Nephron progenitor cell (in vitro differentiated cells): ENCODE measurements at regions not wholly inside any gene's neighbourhood (a gene's known extent, or its start where the extent isn't known, plus 50 kb on each side); places are given as distances from the start of the nearest gene placed in this dataset.

ENCODE experiments used
- DNase-seq: peaks from one replicate; pipeline ENCODE4 v3.0.0; 2021
- H3K27ac Mint-ChIP-seq: 2 replicates; pipeline ENCODE4 v1.8.0; 2021; ENCODE audit warnings: mild to moderate bottlenecking, moderate library complexity, mixed read lengths
- H3K27me3 Mint-ChIP-seq: 2 replicates; pipeline ENCODE4 v1.8.0; 2021; ENCODE audit warnings: mild to moderate bottlenecking, low read depth, mixed read lengths; ENCODE audit not compliant: poor library complexity
- H3K36me3 Mint-ChIP-seq: 2 replicates; pipeline ENCODE4 v1.8.0; 2021; ENCODE audit warnings: low read depth, mixed read lengths
- H3K4me1 Mint-ChIP-seq: 2 replicates; pipeline ENCODE4 v1.8.0; 2021; ENCODE audit warnings: mixed read lengths
- H3K4me3 Mint-ChIP-seq: 2 replicates; pipeline ENCODE4 v1.8.0; 2021; ENCODE audit warnings: mild to moderate bottlenecking, moderate library complexity, mixed read lengths
- H3K9me3 Mint-ChIP-seq: 2 replicates; pipeline ENCODE4 v1.8.0; 2021; ENCODE audit warnings: mild to moderate bottlenecking, moderate library complexity, mixed read lengths
- CTCF ChIP-seq: fragments of 200-600 bp; sonication (generic); IDR thresholded peaks from 2 replicates; pipeline ENCODE4 v1.5.0; 2021; ENCODE audit warnings: antibody characterized with exemption

- Mint-ChIP-seq H3K27ac (no peak overlapping the region), H3K36me3 (no peaks in the 10 kb centered on the region), H3K4me3 (no peak overlapping the region), H3K27me3 (peaks cover 3% of the 10 kb centered on the region), H3K9me3 (peaks cover 18% of the 10 kb centered on the region), H3K4me1 (no peaks in the 10 kb centered on the region)
- no peak for TF ChIP-seq CTCF
- no peak for DNase-seq
These were observed 634.2 kb downstream of the TSN start for GRCh38 chr2:122389694-122390093.

- H3K27me3 Mint-ChIP-seq, result peaks cover 3% of the 10 kb centered on the region
These were observed 635.0 kb downstream of the TSN start for GRCh38 chr2:122390406-122390805.

GRCh38 chr2:122391726-122392125 lies 636.3 kb downstream of the TSN start:
- TF ChIP-seq CTCF, result no peak
- Mint-ChIP-seq H3K9me3 (peaks cover 18% of the 10 kb centered on the region), H3K36me3 (no peaks in the 10 kb centered on the region), H3K4me3 (no peak overlapping the region), H3K27me3 (peaks cover 3% of the 10 kb centered on the region), H3K4me1 (no peaks in the 10 kb centered on the region), H3K27ac (no peak overlapping the region)
- DNase-seq, result no peak

More at GRCh38 chr2:122390406-122390805, 635.0 kb downstream of the TSN start:
- DNase-seq, result no peak
- Mint-ChIP-seq H3K27ac (no peak overlapping the region), H3K4me3 (no peak overlapping the region), H3K36me3 (no peaks in the 10 kb centered on the region), H3K4me1 (no peaks in the 10 kb centered on the region), H3K9me3 (peaks cover 18% of the 10 kb centered on the region)
- no peak for TF ChIP-seq CTCF

GRCh38 chr2:122395687-122396086 lies 640.2 kb downstream of the TSN start:
- peaks cover 3% of the 10 kb centered on the region for H3K27me3 Mint-ChIP-seq
- DNase-seq, result no peak
- H3K36me3 Mint-ChIP-seq, result no peaks in the 10 kb centered on the region
- no peaks in the 10 kb centered on the region for H3K4me1 Mint-ChIP-seq
- TF ChIP-seq CTCF, result no peak
- no peaks in the 10 kb centered on the region for H3K9me3 Mint-ChIP-seq
- no peak overlapping the region for H3K27ac Mint-ChIP-seq
- H3K4me3 Mint-ChIP-seq, result no peak overlapping the region

- peaks cover 11% of the 10 kb centered on the region for H3K9me3 Mint-ChIP-seq
- DNase-seq, result no peak
- no peaks in the 10 kb centered on the region for H3K36me3 Mint-ChIP-seq
- H3K4me3 Mint-ChIP-seq, result no peak overlapping the region
- H3K4me1 Mint-ChIP-seq, result no peaks in the 10 kb centered on the region
- peaks cover 4% of the 10 kb centered on the region for H3K27me3 Mint-ChIP-seq
- no peak for TF ChIP-seq CTCF
- no peak overlapping the region for H3K27ac Mint-ChIP-seq
These were observed 655.8 kb downstream of the TSN start for GRCh38 chr2:122411231-122411630.

GRCh38 chr2:122412360-122412759 lies 656.9 kb downstream of the TSN start:
- no peak for DNase-seq
- Mint-ChIP-seq H3K27me3 (peaks cover 4% of the 10 kb centered on the region), H3K4me3 (no peak overlapping the region), H3K36me3 (no peaks in the 10 kb centered on the region), H3K4me1 (no peaks in the 10 kb centered on the region), H3K9me3 (peaks cover 11% of the 10 kb centered on the region), H3K27ac (no peak overlapping the region)
- TF ChIP-seq CTCF, result no peak
